ENCODE measurements at regions not wholly inside any gene's neighbourhood (a gene's known extent, or its start where the extent isn't known, plus 50 kb on each side); places are given as distances from the start of the nearest gene placed in this dataset.

- no peaks in the 10 kb centered on the region for H3K36me3 ChIP-seq (ENCODE audit: insufficient read depth, low read length)
- TF ChIP-seq EZH2phosphoT487 (IDR thresholded peaks at IDR 0.05; ENCODE audit: borderline replicate concordance) (no peak), CTCF (conservative IDR thresholded peaks at IDR 0.05; ENCODE audit: low read length) (no peak)
- no peaks in the 10 kb centered on the region for H4K20me1 ChIP-seq (ENCODE audit: insufficient read depth, low read length, poor library complexity, severe bottlenecking)
- H3K9me3 ChIP-seq (ENCODE audit: insufficient read depth, low read depth, low read length): no peaks in the 10 kb centered on the region
- no peaks in the 10 kb centered on the region for H3K4me1 ChIP-seq (ENCODE audit: insufficient read depth, low read length, poor library complexity, severe bottlenecking)
- no peaks in the 10 kb centered on the region for H3F3A ChIP-seq (ENCODE audit: low read depth)
- no peaks in the 10 kb centered on the region for H3K9me2 ChIP-seq (replicated peaks; ENCODE audit: low read depth, low read length)
- H2AFZ ChIP-seq (ENCODE audit: low read length): no peak overlapping the region
- no peak overlapping the region for H3K4me2 ChIP-seq (ENCODE audit: low read depth, low read length, poor library complexity, severe bottlenecking)
- no peak overlapping the region for H3K9ac ChIP-seq (ENCODE audit: low read depth, low read length, poor library complexity, severe bottlenecking)
- no peaks in the 10 kb centered on the region for H3K79me2 ChIP-seq (ENCODE audit: insufficient read depth, low read length)
- H3K27me3 ChIP-seq (ENCODE audit: insufficient read depth, low read length, poor library complexity, severe bottlenecking): no peaks in the 10 kb centered on the region
- no peak overlapping the region for H3K4me3 ChIP-seq (ENCODE audit: low read length, poor library complexity, severe bottlenecking)
Measured at GRCh38 chr11:119943298-119943655, 194.6 kb downstream of the TRIM29 start.

- no peak for TF ChIP-seq CTCF (conservative IDR thresholded peaks at IDR 0.05; ENCODE audit: low read length)
- no peak for TF ChIP-seq EZH2phosphoT487 (IDR thresholded peaks at IDR 0.05; ENCODE audit: borderline replicate concordance)
- no peaks in the 10 kb centered on the region for H3K79me2 ChIP-seq (ENCODE audit: insufficient read depth, low read length)
- H3F3A ChIP-seq (ENCODE audit: low read depth): no peaks in the 10 kb centered on the region
- H3K4me3 ChIP-seq (ENCODE audit: low read length, poor library complexity, severe bottlenecking): no peak overlapping the region
- no peak overlapping the region for H3K9ac ChIP-seq (ENCODE audit: low read depth, low read length, poor library complexity, severe bottlenecking)
- no peak overlapping the region for H2AFZ ChIP-seq (ENCODE audit: low read length)
- no peaks in the 10 kb centered on the region for H3K9me2 ChIP-seq (replicated peaks; ENCODE audit: low read depth, low read length)
- H3K4me1 ChIP-seq (ENCODE audit: insufficient read depth, low read length, poor library complexity, severe bottlenecking): no peaks in the 10 kb centered on the region
- H3K9me3 ChIP-seq (ENCODE audit: insufficient read depth, low read depth, low read length): no peaks in the 10 kb centered on the region
- no peak overlapping the region for H3K4me2 ChIP-seq (ENCODE audit: low read depth, low read length, poor library complexity, severe bottlenecking)
- no peaks in the 10 kb centered on the region for H4K20me1 ChIP-seq (ENCODE audit: insufficient read depth, low read length, poor library complexity, severe bottlenecking)
- H3K36me3 ChIP-seq (ENCODE audit: insufficient read depth, low read length): no peaks in the 10 kb centered on the region
- no peaks in the 10 kb centered on the region for H3K27me3 ChIP-seq (ENCODE audit: insufficient read depth, low read length, poor library complexity, severe bottlenecking)
Measured at GRCh38 chr11:119942583-119943297, 195.2 kb downstream of the TRIM29 start.

- no peaks in the 10 kb centered on the region for H4K20me1 ChIP-seq (ENCODE audit: insufficient read depth, low read length, poor library complexity, severe bottlenecking)
- H3K9me3 ChIP-seq (ENCODE audit: insufficient read depth, low read depth, low read length): no peaks in the 10 kb centered on the region
- no peaks in the 10 kb centered on the region for H3K4me1 ChIP-seq (ENCODE audit: insufficient read depth, low read length, poor library complexity, severe bottlenecking)
- no peak overlapping the region for H3K4me2 ChIP-seq (ENCODE audit: low read depth, low read length, poor library complexity, severe bottlenecking)
- H3K9ac ChIP-seq (ENCODE audit: low read depth, low read length, poor library complexity, severe bottlenecking): no peak overlapping the region
- no peaks in the 10 kb centered on the region for H3K9me2 ChIP-seq (replicated peaks; ENCODE audit: low read depth, low read length)
- H3K79me2 ChIP-seq (ENCODE audit: insufficient read depth, low read length): no peaks in the 10 kb centered on the region
- TF ChIP-seq CTCF (conservative IDR thresholded peaks at IDR 0.05; ENCODE audit: low read length): no peak
- no peak for TF ChIP-seq EZH2phosphoT487 (IDR thresholded peaks at IDR 0.05; ENCODE audit: borderline replicate concordance)
- no peaks in the 10 kb centered on the region for H3F3A ChIP-seq (ENCODE audit: low read depth)
- no peak overlapping the region for H2AFZ ChIP-seq (ENCODE audit: low read length)
- no peak overlapping the region for H3K4me3 ChIP-seq (ENCODE audit: low read length, poor library complexity, severe bottlenecking)
- H3K36me3 ChIP-seq (ENCODE audit: insufficient read depth, low read length): no peaks in the 10 kb centered on the region
- H3K27me3 ChIP-seq (ENCODE audit: insufficient read depth, low read length, poor library complexity, severe bottlenecking): no peaks in the 10 kb centered on the region
Measured at GRCh38 chr11:119941636-119942411, 196.1 kb downstream of the TRIM29 start.

All from Loucy (cell line).